ENCODE measurements at regions not wholly inside any gene's neighbourhood (a gene's known extent, or its start where the extent isn't known, plus 50 kb on each side); places are given as distances from the start of the nearest gene placed in this dataset.

DNA sequence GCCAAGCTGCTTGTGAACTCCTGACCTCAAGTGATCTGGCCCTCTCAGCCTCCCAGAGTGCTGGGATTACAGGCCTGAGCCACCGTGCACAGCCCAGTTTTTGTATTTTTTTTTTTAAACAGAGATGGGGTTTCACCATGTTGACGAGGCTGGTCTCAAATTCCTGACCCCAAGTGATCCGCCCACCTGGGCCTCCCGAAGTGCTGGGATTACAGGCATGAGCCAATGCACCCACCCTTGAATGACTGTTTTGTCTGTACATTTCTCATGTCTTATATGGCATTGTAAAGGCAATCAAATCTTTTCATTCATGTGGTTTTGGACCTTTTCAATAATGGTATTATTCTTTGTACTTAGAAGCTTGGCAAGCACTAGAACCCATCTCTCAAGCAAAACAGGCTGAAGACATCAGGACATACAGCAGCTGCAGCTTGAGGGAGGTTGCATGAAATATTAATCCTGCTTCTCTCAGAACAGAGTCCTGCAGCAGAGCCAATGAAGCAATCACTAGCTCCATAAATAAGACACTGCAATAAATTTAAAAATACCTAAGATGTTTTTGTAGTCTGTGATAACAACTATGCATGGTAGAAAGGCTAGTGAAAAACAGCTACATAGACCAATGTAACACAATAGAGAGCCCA, 209.9 kb downstream of the TUBA3C start:
- TF ChIP-seq, protein P1, sequence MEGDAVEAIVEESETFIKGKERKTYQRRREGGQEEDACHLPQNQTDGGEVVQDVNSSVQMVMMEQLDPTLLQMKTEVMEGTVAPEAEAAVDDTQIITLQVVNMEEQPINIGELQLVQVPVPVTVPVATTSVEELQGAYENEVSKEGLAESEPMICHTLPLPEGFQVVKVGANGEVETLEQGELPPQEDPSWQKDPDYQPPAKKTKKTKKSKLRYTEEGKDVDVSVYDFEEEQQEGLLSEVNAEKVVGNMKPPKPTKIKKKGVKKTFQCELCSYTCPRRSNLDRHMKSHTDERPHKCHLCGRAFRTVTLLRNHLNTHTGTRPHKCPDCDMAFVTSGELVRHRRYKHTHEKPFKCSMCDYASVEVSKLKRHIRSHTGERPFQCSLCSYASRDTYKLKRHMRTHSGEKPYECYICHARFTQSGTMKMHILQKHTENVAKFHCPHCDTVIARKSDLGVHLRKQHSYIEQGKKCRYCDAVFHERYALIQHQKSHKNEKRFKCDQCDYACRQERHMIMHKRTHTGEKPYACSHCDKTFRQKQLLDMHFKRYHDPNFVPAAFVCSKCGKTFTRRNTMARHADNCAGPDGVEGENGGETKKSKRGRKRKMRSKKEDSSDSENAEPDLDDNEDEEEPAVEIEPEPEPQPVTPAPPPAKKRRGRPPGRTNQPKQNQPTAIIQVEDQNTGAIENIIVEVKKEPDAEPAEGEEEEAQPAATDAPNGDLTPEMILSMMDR (IDR thresholded peaks at IDR 0.05; ENCODE audit: low read depth, low read length): no peak
- TF ChIP-seq EZH2phosphoT487 (IDR thresholded peaks at IDR 0.05; ENCODE audit: low read depth): no peak
